ENCODE measurements at regions not wholly inside any gene's neighbourhood (a gene's known extent, or its start where the extent isn't known, plus 50 kb on each side); places are given as distances from the start of the nearest gene placed in this dataset.

DNA sequence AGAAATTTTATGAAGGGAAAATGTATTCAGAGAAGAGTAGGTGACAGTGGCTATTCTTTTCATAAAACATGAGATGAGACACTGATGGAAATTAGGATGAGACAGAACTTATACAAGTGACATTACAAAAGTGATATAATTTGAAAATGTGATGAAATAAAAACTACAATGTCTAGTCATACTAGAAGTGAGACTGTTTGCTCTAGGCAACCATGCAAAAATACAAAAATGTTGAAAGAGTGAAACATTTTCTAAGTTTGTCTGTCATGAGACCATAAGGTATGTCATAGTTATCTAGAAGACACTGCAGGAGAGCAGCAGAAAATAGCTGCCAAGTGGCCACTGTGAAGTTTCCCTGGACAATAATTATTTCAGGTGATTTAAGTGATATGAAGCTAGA is 459.5 kb downstream of the DIPK2A start:
- no peak for TF ChIP-seq CTCF (conservative IDR thresholded peaks at IDR 0.05; ENCODE audit: low read depth in 2 of 2)
- TF ChIP-seq EZH2 (IDR thresholded peaks at IDR 0.05; ENCODE audit: low read depth, unreplicated experiment), result no peak
- no peak for TF ChIP-seq REST (IDR thresholded peaks at IDR 0.05; ENCODE audit: unreplicated experiment)
- TF ChIP-seq ZNF331 (CRISPR knock-in tag; IDR thresholded peaks at IDR 0.05; ENCODE audit: low read depth), result no peak
- TF ChIP-seq CREB1 (CRISPR knock-in tag; IDR thresholded peaks at IDR 0.05; ENCODE audit: low read depth), result no peak
- TF ChIP-seq EZH2phosphoT487 (IDR thresholded peaks at IDR 0.05; ENCODE audit: unreplicated experiment), result no peak
- no peak for TF ChIP-seq POLR2AphosphoS5 (IDR thresholded peaks at IDR 0.05; ENCODE audit: low read depth)
- no peak for TF ChIP-seq JUNB (IDR thresholded peaks at IDR 0.05; ENCODE audit: unreplicated experiment)
